Transverse colon (tissue), 4 donors: ENCODE measurements at regions not wholly inside any gene's neighbourhood (a gene's known extent, or its start where the extent isn't known, plus 50 kb on each side); places are given as distances from the start of the nearest gene placed in this dataset.

Experiments
- DNase-seq: peaks from one replicate; pipeline ENCODE4 v3.0.0-alpha.2; 2019
- H3K27ac ChIP-seq, 4 donors: fragments of 200-600 bp; sonication (generic); 2 replicates each; pipeline ENCODE4 v1.5.1; 2016 to 2018; ENCODE audit warnings: inconsistent platforms in 4 of 4
- H3K27me3 ChIP-seq: fragments of 200-600 bp; sonication (generic); 2 replicates; pipeline ENCODE4 v1.5.1; 2017; ENCODE audit warnings: inconsistent platforms
- H3K36me3 ChIP-seq, 4 donors: fragments of 200-600 bp; sonication (generic); 2 replicates each; pipeline ENCODE4 v1.5.1; 2017 to 2019; ENCODE audit warnings: inconsistent platforms in 4 of 4
- H3K4me1 ChIP-seq, 4 donors: fragments of 200-600 bp; sonication (generic); 2 replicates each; pipeline ENCODE4 v1.5.1; 2017 to 2020; ENCODE audit warnings: inconsistent platforms in 4 of 4
- H3K4me3 ChIP-seq, 4 donors: fragments of 200-600 bp; sonication (generic); 1 replicate in 1 of 4; 2 replicates in 3 of 4; pipeline versions ENCODE4 v1.5.1 to v1.6.1; 2017 to 2019; ENCODE audit warnings: inconsistent platforms in 4 of 4
- H3K9me3 ChIP-seq, 2 donors: fragments of 200-600 bp; sonication (generic); 2 replicates each; pipeline ENCODE4 v1.5.1; 2017 to 2019; ENCODE audit warnings: inconsistent platforms in 2 of 2
- CTCF ChIP-seq, 5 experiments: fragments of 200-600 bp in 3 of 5; fragments of 450-650 bp in 2 of 5; sonication (generic) in 3 of 5; IDR thresholded peaks; 1 replicate in 2 of 5; 2 replicates in 3 of 5; pipeline ENCODE4 v1.5.1; 2016 to 2017; ENCODE audit warnings: antibody characterized with exemption in 5 of 5, inconsistent platforms in 3 of 5, mild to moderate bottlenecking in 2 of 5, moderate library complexity in 1 of 5
- EP300 ChIP-seq: sonication (generic); formaldehyde crosslinking; IDR thresholded peaks from one replicate; pipeline ENCODE4 v1.6.1; 2017; ENCODE audit warnings: antibody characterized with exemption, low read depth
- POLR2A ChIP-seq: fragments of 450-650 bp; IDR thresholded peaks from one replicate; pipeline ENCODE4 v1.6.1; 2016; ENCODE audit warnings: antibody characterized with exemption, mild to moderate bottlenecking, moderate library complexity
- POLR2AphosphoS5 ChIP-seq, 3 donors: sonication (generic); formaldehyde crosslinking; IDR thresholded peaks; one replicate each; pipeline ENCODE4 v1.6.1; 2016; ENCODE audit warnings: antibody characterized with exemption in 3 of 3
- WGBS, 2 donors: methylation state at CpG; one replicate each; pipeline ENCODE4 v1.1.5; 2018; ENCODE audit warnings: low coverage in 1 of 2; 5-methylcytosine and 5-hydroxymethylcytosine counted together
- in situ Hi-C, 4 donors: fragments of 200-750 bp; cut with MboI; loops; one replicate each; pipeline versions ENCODE4 v1.15.0 to v1.15.1; 2017; ENCODE audit warnings: low sequenced_read_pairs in 3 of 4, low pct_ligation_motif_present in 1 of 4, low pct_unique_long_range_greater_than_20kb in 1 of 4
- intact Hi-C: fragments of 100-400 bp; cut with DNase I; formaldehyde crosslinking; loops from one replicate; pipeline ENCODE4 v1.15.1; 2023; ENCODE audit warnings: low total_unique reads

DNA sequence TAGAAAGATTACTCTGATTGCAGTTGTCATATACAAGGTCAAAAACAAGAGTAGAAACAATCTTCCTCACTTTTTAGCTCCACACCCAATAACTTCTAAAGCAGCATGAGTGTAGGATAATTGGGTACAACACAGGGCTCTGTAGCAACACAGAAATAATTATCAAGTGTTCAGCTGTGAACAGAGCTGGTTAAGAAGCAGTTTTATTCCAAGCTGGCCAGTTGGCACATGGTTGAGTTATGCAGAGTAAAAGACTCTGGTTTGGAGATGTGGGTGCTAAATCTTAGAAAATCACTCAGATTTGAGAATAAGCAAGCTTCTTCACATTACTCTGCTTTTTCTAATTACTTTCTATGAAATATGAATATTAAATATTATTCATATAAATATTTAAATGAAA lies 118.5 kb downstream of the KIF2B start:
- Histone ChIP-seq H3K27me3 (no peaks in the 10 kb centered on the region), H3K4me3 (no peak overlapping the region), H3K27ac (no peak overlapping the region), H3K9me3 (no peaks in the 10 kb centered on the region), H3K36me3 (no peaks in the 10 kb centered on the region), H3K4me1 (no peaks in the 10 kb centered on the region)
- intact Hi-C loops (no loop called here), in situ Hi-C loops (no loop called here)
- DNase-seq, result no peak
- no peak for TF ChIP-seq POLR2AphosphoS5 (IDR thresholded peaks at IDR 0.05)
- no peak for TF ChIP-seq POLR2A
- no peak for TF ChIP-seq EP300
- no peak for TF ChIP-seq CTCF (IDR thresholded peaks at IDR 0.05)

- TF ChIP-seq CTCF (IDR thresholded peaks at IDR 0.05), result no peak
- no peak for TF ChIP-seq POLR2AphosphoS5 (IDR thresholded peaks at IDR 0.05)
- TF ChIP-seq EP300, result no peak
- TF ChIP-seq POLR2A, result no peak
- H3K9me3 ChIP-seq, result no peaks in the 10 kb centered on the region
- no peaks in the 10 kb centered on the region for H3K27me3 ChIP-seq
- in situ Hi-C loops (no loop called here), intact Hi-C loops (no loop called here)
- H3K27ac ChIP-seq, result no peak overlapping the region
- H3K4me3 ChIP-seq, result no peak overlapping the region
- DNase-seq, result no peak
- H3K4me1 ChIP-seq, result no peaks in the 10 kb centered on the region
- WGBS, 2 donors, result 33 to 43% methylated on average over 1 of the region's 1 CpG
- no peaks in the 10 kb centered on the region for H3K36me3 ChIP-seq
Observed at GRCh38 chr17:53942436-53942835, 119.7 kb downstream of the KIF2B start.

GRCh38 chr17:53942898-53943297 lies 120.2 kb downstream of the KIF2B start:
- no peak overlapping the region for H3K27ac ChIP-seq
- H3K36me3 ChIP-seq, result no peaks in the 10 kb centered on the region
- TF ChIP-seq POLR2AphosphoS5 (IDR thresholded peaks at IDR 0.05) (no peak), CTCF (IDR thresholded peaks at IDR 0.05) (no peak), POLR2A (no peak), EP300 (no peak)
- in situ Hi-C loops (no loop called here), intact Hi-C loops (no loop called here)
- no peaks in the 10 kb centered on the region for H3K9me3 ChIP-seq
- H3K27me3 ChIP-seq, result no peaks in the 10 kb centered on the region
- WGBS, 2 donors, result 72% methylated on average over 2 of the region's 2 CpGs; no CpG with 5 or more reads in 1 of the 2 donors
- no peak for DNase-seq
- H3K4me1 ChIP-seq, result no peaks in the 10 kb centered on the region
- H3K4me3 ChIP-seq, result no peak overlapping the region

DNA sequence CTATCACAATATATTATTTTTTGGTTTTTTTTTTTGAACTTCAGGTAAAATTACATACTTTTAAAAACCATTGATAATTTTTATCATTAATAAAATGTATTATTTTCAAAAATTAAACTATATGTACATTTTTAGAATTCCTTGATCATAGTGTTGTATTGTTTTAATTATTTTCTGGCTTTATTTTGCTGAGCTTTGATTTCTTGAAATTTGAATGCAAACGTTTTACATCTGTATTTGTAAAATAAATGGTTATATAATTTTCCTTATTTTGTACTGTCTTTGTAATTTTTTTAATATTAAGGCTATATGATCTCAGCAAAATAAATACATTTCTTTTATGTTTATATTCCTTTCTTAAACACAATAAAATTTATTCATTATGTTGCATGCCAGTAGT lies 125.6 kb downstream of the KIF2B start:
- Histone ChIP-seq H3K36me3 (no peaks in the 10 kb centered on the region), H3K27ac (no peak overlapping the region), H3K9me3 (peaks cover 0 to 2% of the 10 kb centered on the region in 2 donors), H3K4me3 (no peak overlapping the region), H3K4me1 (no peaks in the 10 kb centered on the region), H3K27me3 (no peaks in the 10 kb centered on the region)
- no peak for DNase-seq
- intact Hi-C loops, result no loop called here
- TF ChIP-seq EP300, result no peak
- no peak for TF ChIP-seq POLR2AphosphoS5 (IDR thresholded peaks at IDR 0.05)
- TF ChIP-seq POLR2A, result no peak
- no peak for TF ChIP-seq CTCF (IDR thresholded peaks at IDR 0.05)
- WGBS, 2 donors, result 33 to 40% methylated on average over 1 of the region's 1 CpG
- in situ Hi-C loops, result no loop called here
